ENCODE measurements at regions not wholly inside any gene's neighbourhood (a gene's known extent, or its start where the extent isn't known, plus 50 kb on each side); places are given as distances from the start of the nearest gene placed in this dataset.

DNA sequence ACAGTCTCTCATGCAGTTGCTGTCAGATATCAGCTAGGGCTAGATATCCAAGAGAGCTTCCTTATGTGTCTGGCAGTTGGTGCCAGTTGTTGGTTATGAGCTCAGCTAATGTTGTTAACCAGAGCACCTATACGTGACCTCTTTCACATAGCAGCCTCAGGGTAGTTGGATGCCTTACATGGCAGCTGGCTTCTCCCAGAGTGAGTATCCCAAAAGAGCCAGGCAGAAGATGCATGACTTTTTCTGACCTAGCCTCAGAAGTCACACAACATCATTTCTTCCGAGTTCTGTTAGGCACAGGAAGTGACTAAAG, 175.7 kb downstream of the VEGFA start:
- DNase-seq (ENCODE audit: low spot score): no peak
- in situ Hi-C loops (cut with HindIII; ENCODE audit: low sequenced_read_pairs): loop anchor here (5.0 kb wide), 1 partner anchor 43 kb away; no protein-coding TSS in a partner anchor

DNA sequence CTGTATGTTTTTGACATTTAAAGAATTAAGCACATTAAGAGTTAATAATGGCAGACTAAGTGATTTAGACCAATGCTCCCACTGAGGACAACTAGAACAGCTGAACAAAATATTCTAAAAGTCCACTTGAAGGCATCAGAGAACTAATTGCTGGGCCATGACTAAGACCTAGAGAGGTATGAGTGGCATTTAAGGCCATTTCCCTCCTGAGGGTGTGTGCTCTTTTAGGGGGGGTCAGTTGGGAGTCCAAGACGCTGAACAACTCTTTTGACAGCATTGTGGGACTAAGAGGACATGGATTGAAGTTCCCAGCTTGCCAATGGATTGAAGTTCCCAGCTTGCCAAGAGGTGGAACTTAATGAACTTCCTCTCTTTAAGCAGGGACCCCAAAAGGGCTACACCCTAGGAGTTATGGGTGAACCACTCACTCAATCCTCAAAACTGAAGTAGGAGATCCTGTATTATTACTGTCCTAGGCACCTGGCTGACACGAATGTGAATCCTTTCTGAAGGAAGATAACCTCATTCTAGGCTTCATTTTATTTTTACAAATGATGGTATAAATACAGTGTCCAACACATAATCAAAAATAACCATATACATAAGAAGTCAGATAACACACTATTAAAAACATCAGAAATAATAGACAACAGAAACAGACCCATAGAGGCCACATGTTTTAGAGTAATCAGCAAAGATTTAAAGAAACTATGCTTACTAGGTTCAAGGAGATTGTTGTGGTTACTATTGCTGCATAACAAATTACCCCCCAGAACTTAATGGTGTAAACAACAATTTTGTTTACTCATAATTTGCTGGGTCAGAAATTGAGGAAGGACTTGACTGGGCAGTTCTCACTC, 175.1 kb downstream of the VEGFA start:
- DNase-seq (ENCODE audit: low spot score): no peak
- in situ Hi-C loops (cut with HindIII; ENCODE audit: low sequenced_read_pairs): loop anchor here (5.0 kb wide), 1 partner anchor 43 kb away; no protein-coding TSS in a partner anchor

DNA sequence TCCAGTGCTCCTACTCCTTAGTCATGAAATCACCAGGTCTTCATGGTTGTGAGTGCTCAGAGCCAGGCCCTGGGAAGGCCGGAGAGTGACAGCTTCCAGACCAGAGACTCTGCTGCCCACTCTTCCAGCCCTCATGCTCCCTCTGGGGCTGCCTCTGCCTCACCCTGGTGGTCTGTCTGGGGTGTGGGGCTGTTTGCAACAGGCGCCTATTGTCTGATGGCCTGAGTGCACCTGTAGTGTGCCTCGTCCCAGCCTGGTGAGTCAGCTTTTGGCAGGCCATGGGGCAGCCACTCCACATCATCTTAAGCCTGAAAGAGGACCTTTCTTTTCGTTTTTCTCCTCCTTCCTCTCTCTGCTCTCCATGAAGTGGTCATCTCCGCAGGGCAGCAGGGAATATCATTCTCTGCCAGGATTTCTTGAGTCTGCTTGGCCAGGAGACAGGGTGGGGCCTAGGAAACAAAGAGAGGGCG, 173.8 kb downstream of the VEGFA start:
- DNase-seq (ENCODE audit: low spot score): no peak
- in situ Hi-C loops (cut with HindIII; ENCODE audit: low sequenced_read_pairs): no loop called here

DNA sequence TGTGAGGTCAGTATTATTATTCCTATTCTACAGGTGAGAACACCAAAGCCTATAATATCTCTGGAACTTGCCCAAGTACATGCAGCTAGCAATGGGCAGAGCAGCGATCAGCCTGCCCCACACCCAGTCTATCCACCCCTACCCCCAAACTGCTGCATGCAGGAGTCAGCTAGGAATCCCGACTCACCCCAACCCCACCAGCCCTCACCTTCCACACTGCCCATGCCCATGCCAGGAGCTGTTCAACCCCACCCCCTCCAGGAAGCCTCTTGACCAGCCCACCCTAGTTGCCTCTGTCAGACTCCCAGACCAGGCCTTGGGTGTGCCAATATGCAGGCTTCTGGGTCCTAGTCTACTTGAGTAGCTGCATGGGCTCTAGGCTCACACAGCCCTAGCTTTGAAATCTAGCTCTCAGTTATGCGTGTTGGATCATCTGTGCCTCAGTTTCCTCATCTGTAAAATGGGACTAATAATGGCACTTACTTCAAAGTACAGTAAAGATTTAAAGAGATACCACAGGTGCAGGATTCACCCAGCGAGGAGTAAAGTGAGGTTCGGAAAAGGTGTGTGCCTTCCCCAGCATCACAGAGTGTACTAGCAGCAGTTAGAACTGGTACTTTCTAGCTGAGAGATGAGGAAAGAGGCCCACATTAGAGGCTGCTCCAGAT, 173.2 kb downstream of the VEGFA start:
- in situ Hi-C loops (cut with HindIII; ENCODE audit: low sequenced_read_pairs): no loop called here
- no peak for DNase-seq (ENCODE audit: low spot score)

DNA sequence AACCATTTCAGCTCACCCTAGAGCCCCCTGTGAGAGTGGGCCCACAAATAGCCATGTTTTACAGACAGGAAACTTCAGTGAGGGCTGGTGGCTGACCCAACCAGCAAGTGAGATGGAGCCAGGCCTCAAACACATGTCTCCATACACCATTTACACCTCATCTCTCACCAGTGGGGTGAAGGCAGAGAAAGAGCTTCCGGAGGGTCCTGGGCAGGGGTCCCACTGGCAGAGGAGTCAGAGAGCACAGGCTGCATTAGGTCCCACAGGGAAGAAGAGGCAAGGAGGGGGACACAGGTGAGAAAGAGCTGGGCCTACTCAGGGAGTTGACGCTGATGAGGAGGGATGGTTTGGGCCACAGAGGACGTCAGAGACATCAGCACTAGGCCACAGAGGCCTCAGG, 172.6 kb downstream of the VEGFA start:
- in situ Hi-C loops (cut with HindIII; ENCODE audit: low sequenced_read_pairs): no loop called here
- no peak for DNase-seq (ENCODE audit: low spot score)

DNA sequence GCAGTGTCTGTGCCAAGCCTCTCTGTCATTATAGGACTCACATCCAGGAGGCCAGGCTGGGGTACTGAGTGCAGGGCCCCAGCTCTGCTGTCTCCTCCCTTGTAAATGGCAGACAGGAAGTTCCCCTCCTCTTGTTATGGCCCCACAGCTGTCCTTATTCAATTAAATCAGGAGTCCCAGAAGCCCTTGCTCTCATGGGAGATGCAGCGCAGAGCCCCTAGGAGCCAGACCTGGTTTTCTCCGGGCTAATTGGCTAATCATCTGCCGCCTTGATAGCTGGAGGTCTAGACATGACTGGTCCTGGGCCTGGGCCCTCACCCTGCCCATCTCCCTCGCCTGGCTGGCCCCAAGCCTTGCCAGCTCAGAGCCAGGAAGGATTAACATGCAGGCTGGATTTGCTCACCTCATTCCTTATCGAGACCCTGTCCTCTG, 172.0 kb downstream of the VEGFA start:
- DNase-seq (ENCODE audit: low spot score): no peak
- in situ Hi-C loops (cut with HindIII; ENCODE audit: low sequenced_read_pairs): no loop called here

DNA sequence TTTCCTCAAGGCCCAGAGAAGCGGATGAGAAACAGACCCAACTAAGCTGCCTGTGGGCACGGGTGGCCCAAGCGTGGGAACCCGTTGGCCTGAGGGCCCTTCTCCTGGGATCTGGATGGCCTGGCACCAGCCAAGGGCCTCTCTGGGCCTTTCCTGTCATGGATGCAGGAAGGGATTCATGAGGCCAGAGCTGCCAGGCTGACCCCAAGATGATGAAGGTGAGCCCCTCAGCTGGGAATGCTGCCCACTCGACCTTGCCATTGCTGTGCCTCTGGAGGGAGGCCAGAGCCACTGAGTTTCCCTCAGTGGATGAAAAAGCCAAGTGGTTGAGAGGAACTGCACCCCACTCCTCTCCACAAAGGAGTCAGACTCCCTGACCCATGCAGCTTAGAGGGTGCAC, 171.2 kb downstream of the VEGFA start:
- DNase-seq (ENCODE audit: low spot score): no peak
- in situ Hi-C loops (cut with HindIII; ENCODE audit: low sequenced_read_pairs): no loop called here

DNA sequence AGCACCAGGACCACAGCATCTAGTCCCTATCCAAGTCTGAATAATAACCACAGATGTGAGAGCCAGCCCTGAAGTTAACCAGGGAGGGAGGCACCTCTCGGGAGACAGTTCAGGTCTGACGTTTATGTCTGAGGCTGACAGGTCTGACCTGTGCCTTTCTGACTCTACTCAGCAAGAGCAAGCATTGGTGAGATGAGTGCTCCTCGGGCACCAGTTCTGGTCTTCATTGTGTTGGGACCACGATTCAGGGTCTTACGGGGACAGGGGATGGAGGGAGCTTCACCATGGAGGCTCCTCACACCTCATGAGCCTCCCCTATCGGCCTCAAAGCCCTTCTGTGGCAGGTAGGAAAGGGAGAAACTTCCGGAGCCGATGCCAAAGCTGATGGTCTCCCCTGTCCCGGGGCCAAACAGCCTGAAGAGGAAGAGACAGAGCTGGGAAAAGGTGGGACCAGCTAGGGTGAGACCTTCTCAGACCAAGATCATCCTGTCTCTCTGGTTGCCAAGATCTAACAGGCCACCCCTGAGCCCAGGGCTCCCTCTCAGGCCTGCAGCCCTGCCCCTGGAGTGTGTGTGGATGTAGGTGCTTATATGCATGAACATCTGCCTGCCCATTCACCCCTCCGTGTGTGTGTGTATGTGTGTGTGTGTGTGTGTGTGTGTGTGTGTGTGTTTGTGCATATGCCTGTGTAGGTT, 170.5 kb downstream of the VEGFA start:
- DNase-seq (ENCODE audit: low spot score): no peak
- in situ Hi-C loops (cut with HindIII; ENCODE audit: low sequenced_read_pairs): no loop called here

DNA sequence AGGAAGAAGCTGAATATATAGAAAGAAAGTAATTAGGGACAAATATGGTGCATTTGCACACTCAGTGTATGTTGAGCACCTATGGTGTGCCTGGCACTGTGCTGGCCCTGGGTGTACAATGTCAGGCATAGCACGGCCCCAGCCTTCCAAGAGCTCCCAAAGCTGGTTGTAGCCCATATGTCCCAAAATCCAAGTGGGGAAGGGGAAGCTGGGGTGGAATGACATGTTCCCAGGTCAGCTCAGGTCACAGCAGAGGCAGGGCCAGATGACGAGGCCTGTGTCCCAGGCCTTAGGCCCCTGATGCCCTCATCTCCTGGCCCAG, 170.0 kb downstream of the VEGFA start:
- DNase-seq (ENCODE audit: low spot score): no peak
- in situ Hi-C loops (cut with HindIII; ENCODE audit: low sequenced_read_pairs): no loop called here

DNA sequence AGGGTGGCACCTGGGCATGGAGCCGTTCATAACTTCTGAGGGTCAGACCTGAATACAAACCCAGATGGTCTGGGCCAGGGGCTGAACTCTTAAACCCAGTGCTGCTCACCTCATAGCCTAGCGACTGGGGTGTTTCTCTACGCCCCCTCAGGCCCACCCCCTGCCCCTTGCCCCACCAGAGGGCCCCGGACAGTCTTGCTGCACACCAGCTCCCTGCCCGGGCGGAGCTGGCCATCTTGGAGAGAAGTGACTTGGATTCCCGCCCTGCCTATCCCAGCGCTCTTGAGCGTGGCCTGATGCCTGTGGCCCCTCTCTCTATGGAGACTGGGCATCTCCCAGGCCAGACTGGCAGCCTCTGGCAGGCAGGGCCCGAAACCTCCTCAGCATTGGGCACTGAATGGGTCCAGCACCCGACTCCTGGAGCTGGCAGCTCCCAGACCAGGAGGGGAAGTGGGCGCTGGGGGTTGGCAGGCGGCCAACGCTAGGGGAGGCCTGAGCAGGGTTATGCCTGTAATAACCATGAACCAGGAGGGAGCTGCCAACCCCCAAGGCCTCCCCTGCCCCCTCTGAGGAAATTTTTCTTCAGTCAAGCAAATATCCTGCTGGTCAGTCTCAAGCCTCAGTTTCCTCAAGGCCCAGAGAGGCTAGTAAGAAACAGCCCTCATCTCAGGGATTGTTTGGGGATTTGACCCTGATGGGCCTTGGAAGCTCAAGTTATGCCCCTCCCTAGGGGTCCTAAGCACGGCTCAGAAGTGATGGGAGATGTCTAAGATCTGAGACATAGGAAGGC, 169.5 kb downstream of the VEGFA start:
- no peak for DNase-seq (ENCODE audit: low spot score)
- in situ Hi-C loops (cut with HindIII; ENCODE audit: low sequenced_read_pairs): no loop called here

DNA sequence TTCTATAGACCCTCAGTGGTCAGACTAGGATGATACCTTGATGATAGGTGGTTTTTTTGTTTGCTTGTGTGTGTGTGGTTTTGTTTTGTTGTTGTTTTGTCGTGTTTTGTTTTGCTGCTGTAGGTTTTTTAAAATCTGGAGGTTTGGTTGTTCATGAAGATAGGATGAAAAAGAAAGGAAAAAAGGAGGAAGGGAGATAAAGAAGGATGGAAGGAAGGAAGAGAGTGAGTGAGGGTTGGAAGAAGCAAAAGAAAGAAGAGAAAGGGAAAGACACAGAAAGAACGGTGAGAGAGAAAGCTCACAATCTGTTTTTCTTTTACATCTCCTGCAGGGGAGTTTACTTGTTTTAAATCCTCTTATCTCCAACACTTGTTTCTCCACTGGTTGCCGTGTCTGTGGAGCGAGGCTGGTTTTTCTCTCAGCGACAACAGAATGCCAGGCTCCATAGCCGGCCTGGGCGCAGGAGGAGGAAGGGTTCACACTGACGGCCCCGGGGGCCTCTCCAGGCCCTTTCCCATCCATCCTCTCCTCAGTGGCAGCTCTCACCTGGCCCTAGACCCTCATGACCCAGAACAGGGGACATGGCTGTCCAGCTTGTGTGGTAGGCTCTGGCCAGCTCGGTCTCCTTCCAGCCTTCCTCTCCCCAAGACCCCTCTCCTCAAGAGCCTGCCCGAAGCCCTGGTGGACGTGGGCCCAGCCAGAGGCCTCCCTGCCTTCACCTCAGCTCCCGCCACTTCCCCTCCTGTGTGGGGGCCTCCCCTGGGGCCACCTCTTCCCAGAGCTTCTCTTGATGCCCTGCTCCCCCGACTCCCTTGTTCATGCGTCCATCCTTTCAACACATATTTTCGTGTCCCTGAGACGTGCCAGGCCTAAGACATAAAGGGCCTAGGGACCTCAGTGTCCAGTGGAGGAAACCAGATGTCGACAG, 168.4 kb downstream of the VEGFA start:
- in situ Hi-C loops (cut with HindIII; ENCODE audit: low sequenced_read_pairs): no loop called here
- no peak for DNase-seq (ENCODE audit: low spot score)

DNA sequence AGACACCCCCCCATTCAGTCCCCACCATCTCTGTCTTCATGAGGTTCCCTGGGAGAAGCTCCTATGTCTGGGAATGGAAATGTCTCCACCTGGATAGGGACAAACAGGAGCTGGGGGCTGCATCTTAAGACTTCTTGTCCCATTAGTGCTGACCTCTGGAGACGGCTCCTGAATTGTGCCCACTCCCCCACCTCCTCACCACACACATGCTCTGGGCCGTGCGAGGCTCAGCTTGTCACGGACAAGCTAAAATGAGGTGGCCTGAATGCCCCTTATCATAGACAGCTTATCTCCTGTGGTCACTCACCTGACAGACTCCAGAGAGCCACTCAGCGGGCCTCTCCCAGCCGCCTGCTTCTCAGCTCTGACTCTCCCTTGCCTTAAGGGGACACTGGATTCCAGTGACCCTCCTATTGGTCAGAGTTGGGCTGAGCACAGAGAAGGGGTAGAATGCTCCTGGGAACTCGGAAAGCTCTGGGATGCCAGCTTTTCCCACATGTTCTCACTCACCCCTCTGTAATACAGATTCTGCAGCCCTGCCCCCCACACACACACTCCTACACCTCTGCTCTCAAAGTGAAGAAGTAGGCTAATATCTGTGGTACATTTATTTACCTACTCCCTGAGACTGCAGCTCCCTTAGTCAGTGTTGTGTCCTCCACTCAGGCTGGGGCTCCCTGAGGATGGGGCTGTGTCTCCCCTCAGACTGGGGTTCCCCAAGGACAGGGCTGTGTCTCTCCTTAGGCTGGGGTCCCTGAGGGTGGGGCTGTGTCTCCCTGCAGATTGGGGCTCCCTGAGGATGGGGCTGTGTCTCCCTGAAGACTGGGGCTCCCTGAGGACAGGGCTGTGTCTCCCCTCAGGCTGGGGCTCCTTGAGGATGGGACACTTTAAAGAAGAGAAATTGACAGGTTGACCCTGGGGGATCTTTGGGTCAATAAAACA, 167.5 kb downstream of the VEGFA start:
- DNase-seq (ENCODE audit: low spot score): no peak
- in situ Hi-C loops (cut with HindIII; ENCODE audit: low sequenced_read_pairs): no loop called here

DNA sequence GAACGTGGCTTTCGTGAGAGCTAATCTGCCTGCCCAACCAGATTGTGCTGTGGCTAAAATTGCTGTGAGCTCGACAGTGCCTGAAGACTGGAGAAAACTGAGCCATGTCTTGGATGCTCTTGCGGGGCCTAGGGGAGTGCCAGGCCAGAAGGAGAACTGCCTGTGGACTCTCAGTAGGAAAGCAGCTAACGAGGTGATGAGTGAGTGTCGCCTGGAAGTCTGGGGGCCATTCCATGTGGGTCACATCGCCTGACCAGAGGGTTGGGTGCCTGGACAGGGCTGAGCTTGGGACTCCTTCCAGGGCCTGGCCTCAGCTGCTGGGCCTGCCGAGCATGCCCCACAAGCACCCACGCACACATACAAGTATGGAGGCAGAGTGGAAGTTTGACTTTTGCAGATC, 166.5 kb downstream of the VEGFA start:
- no peak for DNase-seq (ENCODE audit: low spot score)
- in situ Hi-C loops (cut with HindIII; ENCODE audit: low sequenced_read_pairs): no loop called here

DNA sequence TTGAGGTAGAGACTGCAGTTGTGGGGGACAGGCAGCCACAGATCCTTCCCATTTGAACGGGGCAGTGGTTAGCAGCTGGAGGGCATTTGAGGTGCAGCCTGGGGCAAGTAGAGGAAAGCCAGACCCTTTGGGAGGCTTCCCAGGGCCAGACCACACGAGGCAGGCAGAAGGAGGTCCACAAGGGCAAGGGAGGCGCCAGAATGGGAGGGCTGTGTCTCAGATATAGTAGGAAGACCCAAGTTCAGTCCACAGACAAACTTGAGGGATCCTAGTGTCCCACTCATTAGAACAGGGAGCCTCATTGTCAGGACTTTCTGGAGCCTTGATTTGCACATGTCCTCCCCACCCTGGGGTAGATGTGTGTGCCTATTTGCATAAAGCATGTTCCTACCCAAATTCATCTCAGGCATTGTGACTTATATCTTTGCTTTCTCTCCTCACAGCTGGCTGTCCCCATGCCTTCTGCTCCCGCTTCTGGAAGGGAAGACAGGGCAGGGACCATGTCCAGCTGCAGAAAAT, 166.0 kb downstream of the VEGFA start:
- DNase-seq (ENCODE audit: low spot score): no peak
- in situ Hi-C loops (cut with HindIII; ENCODE audit: low sequenced_read_pairs): no loop called here

DNA sequence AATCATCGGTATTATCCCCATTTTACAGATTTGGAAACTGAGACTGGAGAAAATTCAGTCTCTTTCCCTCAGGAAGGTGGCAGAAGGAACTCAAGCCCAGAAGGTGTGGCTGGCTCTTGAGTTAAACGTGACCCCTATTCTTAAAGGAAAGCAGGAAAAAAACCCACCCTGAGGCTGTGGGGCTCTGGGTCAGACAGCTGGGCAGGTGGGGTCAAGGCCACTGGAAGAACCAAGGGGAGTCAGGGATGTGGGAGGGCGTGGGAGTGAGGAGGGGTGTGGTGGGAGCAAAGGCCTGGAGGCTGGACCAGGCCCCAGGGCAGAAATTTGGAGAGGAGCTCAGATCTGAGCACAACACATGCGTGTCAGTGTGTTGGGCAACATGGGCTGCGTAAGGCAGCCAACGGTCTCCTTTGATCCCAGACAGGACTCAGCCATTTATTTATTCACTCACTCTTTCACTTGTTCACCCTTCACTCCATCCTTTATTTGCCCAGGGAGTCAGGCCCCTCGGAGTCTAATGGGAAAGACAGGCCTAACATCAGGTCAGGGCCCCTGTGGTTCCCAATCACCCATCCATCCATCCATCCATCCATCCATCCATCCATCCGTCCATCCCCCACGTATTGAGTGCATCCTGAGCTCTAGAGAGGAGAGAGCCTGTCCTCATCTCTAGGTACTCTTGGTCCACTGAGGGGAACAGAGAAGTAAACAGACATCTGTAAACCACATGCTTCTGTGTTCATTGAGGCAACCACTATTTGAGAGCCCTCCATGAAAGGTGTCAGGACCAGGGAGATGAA, 165.0 kb downstream of the VEGFA start:
- no peak for DNase-seq (ENCODE audit: low spot score)
- in situ Hi-C loops (cut with HindIII; ENCODE audit: low sequenced_read_pairs): no loop called here

DNA sequence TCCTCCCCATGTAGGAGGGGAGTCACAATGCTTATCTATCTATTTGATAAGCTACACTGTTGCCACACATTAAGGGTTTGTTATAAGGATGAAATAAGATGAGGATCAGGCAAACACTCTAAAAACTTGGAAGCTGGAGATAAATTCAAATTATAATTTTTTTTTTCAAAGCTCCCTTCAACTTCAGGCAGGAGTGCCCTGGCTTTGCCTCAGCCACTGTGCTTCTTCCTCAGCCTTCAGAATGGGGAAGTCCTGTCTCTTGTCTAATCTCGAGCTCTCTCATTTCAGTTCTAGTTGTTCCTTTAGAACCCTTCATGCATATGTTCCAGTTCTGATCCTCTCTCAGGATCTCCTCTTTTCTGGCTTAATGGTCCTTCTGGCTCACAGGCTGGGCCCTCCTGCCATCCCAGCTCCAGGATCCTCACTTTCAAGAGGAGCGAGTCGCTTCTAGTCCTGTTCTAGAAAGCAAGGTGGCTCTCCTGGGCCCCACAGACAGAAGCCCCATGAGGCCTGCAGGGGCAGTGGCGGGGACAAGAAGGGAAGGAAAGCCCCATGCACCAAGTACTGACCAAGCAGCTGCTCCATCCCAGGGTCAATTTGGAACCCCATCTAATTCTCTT, 164.3 kb downstream of the VEGFA start:
- in situ Hi-C loops (cut with HindIII; ENCODE audit: low sequenced_read_pairs): no loop called here
- DNase-seq (ENCODE audit: low spot score): no peak

Measured in G401 (cell line).